OCI-LY1 (cell line): ENCODE measurements at regions not wholly inside any gene's neighbourhood (a gene's known extent, or its start where the extent isn't known, plus 50 kb on each side); places are given as distances from the start of the nearest gene placed in this dataset.

Experiments
- CTCF ChIP-seq: fragments of 200-600 bp; sonication (generic), shearing (Covaris generic); IDR thresholded peaks from 2 replicates; pipeline ENCODE4 v1.5.1; 2017; ENCODE audit warnings: mild to moderate bottlenecking, antibody characterized with exemption, low read length, moderate library complexity, mixed read lengths
- EZH2 ChIP-seq: fragments of 200-600 bp; sonication (generic), shearing (Covaris generic); IDR thresholded peaks from 2 replicates; pipeline ENCODE4 v1.8.0; 2017; ENCODE audit warnings: borderline replicate concordance, mixed run types, mild to moderate bottlenecking, antibody characterized with exemption, low read length, moderate library complexity, mixed read lengths

DNA sequence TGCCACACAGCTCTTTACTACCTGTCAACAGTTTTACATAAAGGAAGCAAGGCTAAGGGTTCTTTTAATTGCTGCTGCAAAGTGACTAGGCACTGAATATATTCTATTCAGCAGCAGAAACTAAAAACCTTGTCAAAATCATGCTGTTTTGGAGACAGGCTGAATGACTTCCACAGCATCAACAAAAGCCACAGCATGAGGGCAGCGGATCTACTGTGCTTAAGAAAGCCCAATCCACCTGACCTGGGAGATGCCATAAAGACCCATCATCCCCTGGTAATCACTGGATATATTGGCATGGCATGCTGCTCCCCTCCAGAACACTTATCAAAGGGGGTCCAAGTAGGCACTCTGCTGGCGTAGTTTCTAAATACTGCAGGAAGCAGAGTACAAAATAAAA lies 715.1 kb upstream of the SLC8A1 start:
- TF ChIP-seq CTCF = no peak
- TF ChIP-seq EZH2 = no peak
